AG10803 (cell line): ENCODE measurements at regions not wholly inside any gene's neighbourhood (a gene's known extent, or its start where the extent isn't known, plus 50 kb on each side); places are given as distances from the start of the nearest gene placed in this dataset.
A peak's percentile ranks its signal among the peaks of the same experiment; 100 is the strongest.

Experiments used
- DNase-seq: peaks from one replicate; pipeline ENCODE4 v3.0.0; 2010; ENCODE audit warnings: low read depth
- H3K4me3 ChIP-seq: 2 replicates; pipeline ENCODE4 v1.5.1; 2011; ENCODE audit warnings: mild to moderate bottlenecking, low read length, control low read depth
- CTCF ChIP-seq: conservative IDR thresholded peaks from 2 replicates; pipeline ENCODE4 v1.5.1; 2011; ENCODE audit warnings: mild to moderate bottlenecking, low read length, control low read depth, inconsistent platforms

GRCh38 chr5:171667341-171668096 lies 118.1 kb upstream of the SMIM23 start:
- 0 out of 2 replicates have a peak, but pooled peaks have one; percentile 10 for TF ChIP-seq CTCF
- peak; percentile 71 for DNase-seq
- no peak overlapping the region for H3K4me3 ChIP-seq

- no peak for TF ChIP-seq CTCF
- no peak for DNase-seq
- H3K4me3 ChIP-seq, result no peak overlapping the region
Measured at GRCh38 chr5:171668097-171668412, 117.6 kb upstream of the SMIM23 start.

- DNase-seq, result no peak
- TF ChIP-seq CTCF, result no peak
- H3K4me3 ChIP-seq, result no peak overlapping the region
Measured at GRCh38 chr5:171669571-171669970, 116.0 kb upstream of the SMIM23 start.

- no peak for TF ChIP-seq CTCF
- DNase-seq, result no peak
- no peak overlapping the region for H3K4me3 ChIP-seq
Measured at GRCh38 chr5:171672556-171672955, 113.1 kb upstream of the SMIM23 start.

- DNase-seq, result no peak
- no peak overlapping the region for H3K4me3 ChIP-seq
- TF ChIP-seq CTCF, result no peak
Measured at GRCh38 chr5:171673328-171673727, 112.3 kb upstream of the SMIM23 start.

GRCh38 chr5:171673840-171674239 lies 111.8 kb upstream of the SMIM23 start:
- no peak for TF ChIP-seq CTCF
- no peak overlapping the region for H3K4me3 ChIP-seq
- DNase-seq, result no peak

GRCh38 chr5:171675511-171675910 lies 110.1 kb upstream of the SMIM23 start:
- no peak for TF ChIP-seq CTCF
- no peak overlapping the region for H3K4me3 ChIP-seq
- no peak for DNase-seq
